ENCODE measurements at regions not wholly inside any gene's neighbourhood (a gene's known extent, or its start where the extent isn't known, plus 50 kb on each side); places are given as distances from the start of the nearest gene placed in this dataset.

DNA sequence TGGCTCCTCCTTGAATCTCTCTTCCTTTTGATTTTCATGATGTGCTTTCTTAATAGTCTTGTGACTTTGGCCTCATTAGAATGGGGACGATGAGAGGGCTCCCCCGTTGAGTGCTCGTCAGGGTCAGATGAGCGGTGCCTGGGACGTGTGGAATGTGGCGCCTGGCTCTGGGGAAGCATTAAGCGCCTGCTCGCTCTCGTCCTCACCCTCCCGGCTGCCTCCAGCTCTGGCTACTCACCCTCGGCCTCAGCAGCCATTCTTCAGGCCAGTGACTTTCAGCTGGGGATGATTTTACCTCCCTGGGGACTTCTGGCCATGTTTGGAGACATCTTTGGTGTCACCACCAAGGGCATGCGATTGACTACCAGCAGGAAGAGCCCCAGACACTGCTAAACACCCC lies 69.7 kb downstream of the RPS6KA4 start:
- no peaks in the 10 kb centered on the region for H3K9me3 ChIP-seq (ENCODE audit: insufficient read depth, low read depth, low read length)
- TF ChIP-seq, protein P1, sequence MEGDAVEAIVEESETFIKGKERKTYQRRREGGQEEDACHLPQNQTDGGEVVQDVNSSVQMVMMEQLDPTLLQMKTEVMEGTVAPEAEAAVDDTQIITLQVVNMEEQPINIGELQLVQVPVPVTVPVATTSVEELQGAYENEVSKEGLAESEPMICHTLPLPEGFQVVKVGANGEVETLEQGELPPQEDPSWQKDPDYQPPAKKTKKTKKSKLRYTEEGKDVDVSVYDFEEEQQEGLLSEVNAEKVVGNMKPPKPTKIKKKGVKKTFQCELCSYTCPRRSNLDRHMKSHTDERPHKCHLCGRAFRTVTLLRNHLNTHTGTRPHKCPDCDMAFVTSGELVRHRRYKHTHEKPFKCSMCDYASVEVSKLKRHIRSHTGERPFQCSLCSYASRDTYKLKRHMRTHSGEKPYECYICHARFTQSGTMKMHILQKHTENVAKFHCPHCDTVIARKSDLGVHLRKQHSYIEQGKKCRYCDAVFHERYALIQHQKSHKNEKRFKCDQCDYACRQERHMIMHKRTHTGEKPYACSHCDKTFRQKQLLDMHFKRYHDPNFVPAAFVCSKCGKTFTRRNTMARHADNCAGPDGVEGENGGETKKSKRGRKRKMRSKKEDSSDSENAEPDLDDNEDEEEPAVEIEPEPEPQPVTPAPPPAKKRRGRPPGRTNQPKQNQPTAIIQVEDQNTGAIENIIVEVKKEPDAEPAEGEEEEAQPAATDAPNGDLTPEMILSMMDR (conservative IDR thresholded peaks at IDR 0.05; ENCODE audit: low read length), result no peak
- no peak for TF ChIP-seq EZH2phosphoT487 (IDR thresholded peaks at IDR 0.05; ENCODE audit: borderline replicate concordance)
- H3F3A ChIP-seq (ENCODE audit: low read depth), result no peaks in the 10 kb centered on the region
- H3K9me2 ChIP-seq (replicated peaks; ENCODE audit: low read depth, low read length), result no peaks in the 10 kb centered on the region
- no peak overlapping the region for H3K9ac ChIP-seq (ENCODE audit: low read depth, low read length, poor library complexity, severe bottlenecking)
- H3K36me3 ChIP-seq (ENCODE audit: insufficient read depth, low read length), result no peaks in the 10 kb centered on the region
- no peak overlapping the region for H2AFZ ChIP-seq (ENCODE audit: low read length)
- no peaks in the 10 kb centered on the region for H3K4me1 ChIP-seq (ENCODE audit: insufficient read depth, low read length, poor library complexity, severe bottlenecking)
- no peaks in the 10 kb centered on the region for H3K79me2 ChIP-seq (ENCODE audit: insufficient read depth, low read length)
- H3K4me3 ChIP-seq (ENCODE audit: low read length, poor library complexity, severe bottlenecking), result no peak overlapping the region
- no peak overlapping the region for H3K4me2 ChIP-seq (ENCODE audit: low read depth, low read length, poor library complexity, severe bottlenecking)
- H4K20me1 ChIP-seq (ENCODE audit: insufficient read depth, low read length, poor library complexity, severe bottlenecking), result no peaks in the 10 kb centered on the region
- H3K27me3 ChIP-seq (ENCODE audit: insufficient read depth, low read length, poor library complexity, severe bottlenecking), result no peaks in the 10 kb centered on the region

DNA sequence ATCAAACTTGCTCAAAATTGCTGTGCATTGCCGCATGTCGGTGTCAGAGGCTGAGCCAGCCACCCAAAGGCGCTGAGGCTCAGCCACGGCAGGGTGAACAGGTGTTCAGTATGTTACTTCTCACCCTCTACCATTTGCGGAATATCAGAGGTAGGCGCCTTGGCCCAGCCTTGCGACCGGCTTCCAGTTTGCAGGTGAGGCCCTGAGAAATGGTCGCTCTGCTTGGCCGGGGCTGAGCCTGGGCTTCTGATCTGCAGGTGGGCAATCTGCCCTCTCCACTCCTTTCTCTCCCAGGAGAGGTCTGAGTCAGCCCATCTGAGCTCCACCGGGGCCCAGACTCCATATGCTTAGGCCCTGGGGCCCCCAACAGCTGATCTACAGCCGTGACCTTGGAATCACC lies 71.0 kb downstream of the RPS6KA4 start:
- H3K9ac ChIP-seq (ENCODE audit: low read depth, low read length, poor library complexity, severe bottlenecking), result no peak overlapping the region
- no peaks in the 10 kb centered on the region for H3K4me1 ChIP-seq (ENCODE audit: insufficient read depth, low read length, poor library complexity, severe bottlenecking)
- H3F3A ChIP-seq (ENCODE audit: low read depth), result no peaks in the 10 kb centered on the region
- H3K27me3 ChIP-seq (ENCODE audit: insufficient read depth, low read length, poor library complexity, severe bottlenecking), result no peaks in the 10 kb centered on the region
- H3K4me2 ChIP-seq (ENCODE audit: low read depth, low read length, poor library complexity, severe bottlenecking), result no peak overlapping the region
- TF ChIP-seq, protein P1 (conservative IDR thresholded peaks at IDR 0.05; ENCODE audit: low read length), result no peak
- TF ChIP-seq EZH2phosphoT487 (IDR thresholded peaks at IDR 0.05; ENCODE audit: borderline replicate concordance), result no peak
- no peaks in the 10 kb centered on the region for H3K79me2 ChIP-seq (ENCODE audit: insufficient read depth, low read length)
- H2AFZ ChIP-seq (ENCODE audit: low read length), result no peak overlapping the region
- H3K9me2 ChIP-seq (replicated peaks; ENCODE audit: low read depth, low read length), result no peaks in the 10 kb centered on the region
- no peak overlapping the region for H3K4me3 ChIP-seq (ENCODE audit: low read length, poor library complexity, severe bottlenecking)
- H3K9me3 ChIP-seq (ENCODE audit: insufficient read depth, low read depth, low read length), result no peaks in the 10 kb centered on the region
- no peaks in the 10 kb centered on the region for H4K20me1 ChIP-seq (ENCODE audit: insufficient read depth, low read length, poor library complexity, severe bottlenecking)
- H3K36me3 ChIP-seq (ENCODE audit: insufficient read depth, low read length), result no peaks in the 10 kb centered on the region

DNA sequence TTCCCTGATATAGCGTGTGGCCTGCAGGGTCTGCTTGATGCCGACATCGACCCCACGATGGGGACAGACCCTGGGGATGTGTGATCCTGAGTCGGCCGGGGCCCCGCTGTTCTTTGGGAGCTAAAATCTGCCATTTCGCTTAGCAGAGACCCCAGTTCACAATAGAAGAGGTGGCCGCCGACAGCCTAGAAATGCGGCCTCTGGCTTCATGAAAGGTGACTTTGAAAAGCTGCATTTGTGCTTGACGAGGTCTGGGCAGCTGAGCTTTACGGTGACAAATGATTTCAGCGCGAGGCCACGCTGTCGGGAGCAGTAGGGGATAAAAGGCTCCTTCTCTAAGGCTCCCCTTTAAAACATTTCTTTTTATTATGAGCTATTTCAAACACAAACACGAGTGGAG lies 71.7 kb downstream of the RPS6KA4 start:
- H3K9ac ChIP-seq (ENCODE audit: low read depth, low read length, poor library complexity, severe bottlenecking), result no peak overlapping the region
- H3K4me2 ChIP-seq (ENCODE audit: low read depth, low read length, poor library complexity, severe bottlenecking), result no peak overlapping the region
- no peaks in the 10 kb centered on the region for H3K79me2 ChIP-seq (ENCODE audit: insufficient read depth, low read length)
- H3K36me3 ChIP-seq (ENCODE audit: insufficient read depth, low read length), result no peaks in the 10 kb centered on the region
- no peaks in the 10 kb centered on the region for H3K4me1 ChIP-seq (ENCODE audit: insufficient read depth, low read length, poor library complexity, severe bottlenecking)
- no peaks in the 10 kb centered on the region for H3K9me3 ChIP-seq (ENCODE audit: insufficient read depth, low read depth, low read length)
- no peak overlapping the region for H3K4me3 ChIP-seq (ENCODE audit: low read length, poor library complexity, severe bottlenecking)
- no peaks in the 10 kb centered on the region for H3F3A ChIP-seq (ENCODE audit: low read depth)
- H2AFZ ChIP-seq (ENCODE audit: low read length), result no peak overlapping the region
- no peaks in the 10 kb centered on the region for H3K27me3 ChIP-seq (ENCODE audit: insufficient read depth, low read length, poor library complexity, severe bottlenecking)
- TF ChIP-seq EZH2phosphoT487 (IDR thresholded peaks at IDR 0.05; ENCODE audit: borderline replicate concordance), result no peak
- TF ChIP-seq, protein P1 (conservative IDR thresholded peaks at IDR 0.05; ENCODE audit: low read length), result no peak
- no peaks in the 10 kb centered on the region for H4K20me1 ChIP-seq (ENCODE audit: insufficient read depth, low read length, poor library complexity, severe bottlenecking)
- no peaks in the 10 kb centered on the region for H3K9me2 ChIP-seq (replicated peaks; ENCODE audit: low read depth, low read length)
